Tongue (tissue), 1 donor: ENCODE measurements at regions not wholly inside any gene's neighbourhood (a gene's known extent, or its start where the extent isn't known, plus 50 kb on each side); places are given as distances from the start of the nearest gene placed in this dataset.
A peak's percentile ranks its signal among the peaks of the same experiment; 100 is the strongest.
"Not testable (repeated sequence)": the region's sequence is repeated elsewhere in the genome, so short reads cannot be mapped to it uniquely, and the experiment has no call there.

Experiments
- DNase-seq: peaks from one replicate; pipeline ENCODE4 v3.0.0-alpha.2; 2015

GRCh38 chr12:18849761-18850160 lies 111.8 kb downstream of the CAPZA3 start:
- no peak for DNase-seq

GRCh38 chr12:18850752-18851151 lies 112.8 kb downstream of the CAPZA3 start:
- no peak for DNase-seq

- DNase-seq, result no peak
Observed at GRCh38 chr12:18851271-18851670, 113.4 kb downstream of the CAPZA3 start.

GRCh38 chr12:18853570-18854366 lies 115.8 kb downstream of the CAPZA3 start:
- no peak for DNase-seq

- no peak for DNase-seq
Observed at GRCh38 chr12:18857656-18858055, 119.7 kb downstream of the CAPZA3 start.

- no peak for DNase-seq
Observed at GRCh38 chr12:18859400-18859799, 121.5 kb downstream of the CAPZA3 start.

- no peak for DNase-seq
Observed at GRCh38 chr12:18861287-18861858, 123.5 kb downstream of the CAPZA3 start.

- DNase-seq, result no peak
Observed at GRCh38 chr12:18863769-18864500, 126.0 kb downstream of the CAPZA3 start.

GRCh38 chr12:18864900-18865561 lies 127.1 kb downstream of the CAPZA3 start:
- no peak for DNase-seq

- no peak for DNase-seq
Observed at GRCh38 chr12:18868717-18869116, 130.8 kb downstream of the CAPZA3 start.

GRCh38 chr12:18872770-18873169 lies 134.9 kb downstream of the CAPZA3 start:
- DNase-seq, result no peak

- DNase-seq, result no peak
Observed at GRCh38 chr12:18878676-18879180, 140.8 kb downstream of the CAPZA3 start.

GRCh38 chr12:18882690-18883089 lies 144.8 kb downstream of the CAPZA3 start:
- no peak for DNase-seq

- DNase-seq, result no peak
Observed at GRCh38 chr12:18886962-18887361, 149.0 kb downstream of the CAPZA3 start.

GRCh38 chr12:18887368-18887767 lies 149.4 kb downstream of the CAPZA3 start:
- no peak for DNase-seq

- DNase-seq, result no peak
Observed at GRCh38 chr12:18888047-18888446, 150.1 kb downstream of the CAPZA3 start.

GRCh38 chr12:18890621-18891020 lies 152.7 kb downstream of the CAPZA3 start:
- DNase-seq, result not testable (repeated sequence)

GRCh38 chr12:18895540-18895939 lies 157.6 kb downstream of the CAPZA3 start:
- DNase-seq, result no peak

GRCh38 chr12:18895946-18896345 lies 158.0 kb downstream of the CAPZA3 start:
- DNase-seq, result peak; percentile 33

- DNase-seq, result no peak
Observed at GRCh38 chr12:18897823-18898222, 159.9 kb downstream of the CAPZA3 start.

GRCh38 chr12:18898470-18898869 lies 160.6 kb downstream of the CAPZA3 start:
- DNase-seq, result no peak

- no peak for DNase-seq
Observed at GRCh38 chr12:18899162-18899561, 161.2 kb downstream of the CAPZA3 start.
